ENCODE measurements at regions not wholly inside any gene's neighbourhood (a gene's known extent, or its start where the extent isn't known, plus 50 kb on each side); places are given as distances from the start of the nearest gene placed in this dataset.

- TF ChIP-seq CUX1 (CRISPR knock-in tag; IDR thresholded peaks at IDR 0.05) (no peak), SIRT6 (IDR thresholded peaks at IDR 0.05; ENCODE audit: low read depth, low read length) (no peak), STAT5A (IDR thresholded peaks at IDR 0.05; ENCODE audit: borderline replicate concordance, low read length) (no peak), E2F4 (CRISPR knock-in tag; IDR thresholded peaks at IDR 0.05; ENCODE audit: low read depth) (no peak; the same call in 1 of the 2 replicates), PRMT5 (CRISPR knock-in tag; IDR thresholded peaks at IDR 0.05) (0 out of 2 replicates have a peak, but pooled peaks have one; percentile 5), ETS2 (tag; IDR thresholded peaks at IDR 0.05; ENCODE audit: borderline replicate concordance, poor library complexity, severe bottlenecking) (no peak), ZBTB12 (CRISPR knock-in tag; IDR thresholded peaks at IDR 0.05) (no peak), CREB3L1 (IDR thresholded peaks at IDR 0.05; ENCODE audit: borderline replicate concordance, low read depth) (no peak), ZFP91 (CRISPR knock-in tag; IDR thresholded peaks at IDR 0.05) (no peak), RBM25 (IDR thresholded peaks at IDR 0.05; ENCODE audit: low read depth, low read length, severe bottlenecking) (no peak), SP1 (CRISPR knock-in tag; IDR thresholded peaks at IDR 0.05) (no peak), E2F5 (CRISPR knock-in tag; IDR thresholded peaks at IDR 0.05) (peak; percentile 90; the same call in 1 of the 2 replicates), KLF1 (tag; IDR thresholded peaks at IDR 0.05) (0 out of 2 replicates have a peak, but pooled peaks have one; percentile 15), CXXC5 (CRISPR knock-in tag; IDR thresholded peaks at IDR 0.05) (no peak)
Measured at GRCh38 chr22:19658967-19659804, 55.1 kb upstream of the SEPTIN5 start (continued).
